ENCODE measurements at regions not wholly inside any gene's neighbourhood (a gene's known extent, or its start where the extent isn't known, plus 50 kb on each side); places are given as distances from the start of the nearest gene placed in this dataset.

- ATAC-seq (ENCODE audit: insufficient read depth, low read depth) (no peak), DNase-seq (no peak)
- no peaks in the 10 kb centered on the region for H4K20me1 ChIP-seq (ENCODE audit: insufficient read depth, low read length)
- TF ChIP-seq CTCF (IDR thresholded peaks at IDR 0.05; ENCODE audit: borderline replicate concordance, extremely low read depth, low read length, poor library complexity, severe bottlenecking) (peak; percentile 3), EZH2 (IDR thresholded peaks at IDR 0.05; ENCODE audit: borderline replicate concordance, low read depth, low read length, severe bottlenecking) (no peak)
- no peaks in the 10 kb centered on the region for H3K9me3 ChIP-seq (ENCODE audit: insufficient read depth, low read length, severe bottlenecking)
- H3K27me3 ChIP-seq (ENCODE audit: insufficient read depth, low read length, poor library complexity) = peaks cover 8% of the 10 kb centered on the region
- H3K27ac ChIP-seq (ENCODE audit: low read length) = no peak overlapping the region
- no peak overlapping the region for H2AFZ ChIP-seq (ENCODE audit: low read depth, low read length)
- H3K9ac ChIP-seq (ENCODE audit: low read depth, low read length) = no peak overlapping the region
- no peak overlapping the region for H3K4me2 ChIP-seq (ENCODE audit: insufficient read depth, low read length)
- H3K4me3 ChIP-seq (ENCODE audit: low read depth in 1 of 2, low read length in 2 of 2) = no peak overlapping the region
- no peaks in the 10 kb centered on the region for H3K36me3 ChIP-seq (ENCODE audit: insufficient read depth, low read length)
- no peaks in the 10 kb centered on the region for H3K4me1 ChIP-seq (ENCODE audit: insufficient read depth, low read length)
- H3K79me2 ChIP-seq (ENCODE audit: insufficient read depth, low read length) = no peaks in the 10 kb centered on the region
These were observed 104.2 kb downstream of the SEC61B start for GRCh38 chr9:99326112-99326916.

GRCh38 chr9:99326917-99327189, 104.8 kb downstream of the SEC61B start:
- Histone ChIP-seq H3K9ac (ENCODE audit: low read depth, low read length) (no peak overlapping the region), H3K4me2 (ENCODE audit: insufficient read depth, low read length) (no peak overlapping the region), H3K4me1 (ENCODE audit: insufficient read depth, low read length) (no peaks in the 10 kb centered on the region), H3K79me2 (ENCODE audit: insufficient read depth, low read length) (no peaks in the 10 kb centered on the region), H3K27me3 (ENCODE audit: insufficient read depth, low read length, poor library complexity) (peaks cover 4% of the 10 kb centered on the region), H4K20me1 (ENCODE audit: insufficient read depth, low read length) (no peaks in the 10 kb centered on the region), H3K4me3 (ENCODE audit: low read depth in 1 of 2, low read length in 2 of 2) (no peak overlapping the region), H3K9me3 (ENCODE audit: insufficient read depth, low read length, severe bottlenecking) (no peaks in the 10 kb centered on the region), H3K36me3 (ENCODE audit: insufficient read depth, low read length) (no peaks in the 10 kb centered on the region), H2AFZ (ENCODE audit: low read depth, low read length) (no peak overlapping the region), H3K27ac (ENCODE audit: low read length) (no peak overlapping the region)
- ATAC-seq (ENCODE audit: insufficient read depth, low read depth) (no peak), DNase-seq (no peak)
- no peak for TF ChIP-seq EZH2 (IDR thresholded peaks at IDR 0.05; ENCODE audit: borderline replicate concordance, low read depth, low read length, severe bottlenecking)
- no peak for TF ChIP-seq CTCF (IDR thresholded peaks at IDR 0.05; ENCODE audit: borderline replicate concordance, extremely low read depth, low read length, poor library complexity, severe bottlenecking)

GRCh38 chr9:99327667-99328066, 105.6 kb downstream of the SEC61B start:
- no peak for ATAC-seq (ENCODE audit: insufficient read depth, low read depth)
- Histone ChIP-seq H3K4me3 (ENCODE audit: low read depth in 1 of 2, low read length in 2 of 2) (no peak overlapping the region), H2AFZ (ENCODE audit: low read depth, low read length) (no peak overlapping the region), H3K9me3 (ENCODE audit: insufficient read depth, low read length, severe bottlenecking) (no peaks in the 10 kb centered on the region), H3K4me1 (ENCODE audit: insufficient read depth, low read length) (no peaks in the 10 kb centered on the region), H3K4me2 (ENCODE audit: insufficient read depth, low read length) (no peak overlapping the region), H3K27ac (ENCODE audit: low read length) (no peak overlapping the region), H3K9ac (ENCODE audit: low read depth, low read length) (no peak overlapping the region), H3K79me2 (ENCODE audit: insufficient read depth, low read length) (no peaks in the 10 kb centered on the region), H3K36me3 (ENCODE audit: insufficient read depth, low read length) (no peaks in the 10 kb centered on the region), H4K20me1 (ENCODE audit: insufficient read depth, low read length) (no peaks in the 10 kb centered on the region), H3K27me3 (ENCODE audit: insufficient read depth, low read length, poor library complexity) (peaks cover 4% of the 10 kb centered on the region)
- no peak for DNase-seq
- TF ChIP-seq CTCF (IDR thresholded peaks at IDR 0.05; ENCODE audit: borderline replicate concordance, extremely low read depth, low read length, poor library complexity, severe bottlenecking) (no peak), EZH2 (IDR thresholded peaks at IDR 0.05; ENCODE audit: borderline replicate concordance, low read depth, low read length, severe bottlenecking) (no peak)

Measured in DND-41 (cell line).